ENCODE measurements at regions not wholly inside any gene's neighbourhood (a gene's known extent, or its start where the extent isn't known, plus 50 kb on each side); places are given as distances from the start of the nearest gene placed in this dataset.

DNA sequence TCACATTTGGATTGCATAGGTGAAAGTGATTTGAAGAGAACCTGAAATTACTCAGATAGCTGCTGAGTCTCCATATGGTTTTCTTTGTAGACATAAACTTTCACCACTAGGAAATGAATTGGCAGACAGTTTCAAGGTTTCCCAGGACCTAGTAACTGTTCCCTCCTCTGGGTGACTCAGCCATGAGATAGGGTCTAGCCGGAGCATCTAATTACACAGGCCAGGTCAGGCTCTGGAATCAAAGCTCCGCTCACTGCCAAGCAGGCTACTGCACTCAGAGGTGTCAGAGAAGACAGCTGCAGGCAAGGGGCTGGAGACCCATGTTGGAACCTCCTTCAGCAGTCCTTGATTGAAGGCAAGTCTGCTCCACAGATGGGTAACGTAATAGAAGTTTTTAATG is 429.2 kb downstream of the TNS1 start (continued):
- TF ChIP-seq JUNB (IDR thresholded peaks at IDR 0.05; ENCODE audit: unreplicated experiment) = no peak
- TF ChIP-seq STAT1 (IDR thresholded peaks at IDR 0.05; ENCODE audit: unreplicated experiment) = no peak

DNA sequence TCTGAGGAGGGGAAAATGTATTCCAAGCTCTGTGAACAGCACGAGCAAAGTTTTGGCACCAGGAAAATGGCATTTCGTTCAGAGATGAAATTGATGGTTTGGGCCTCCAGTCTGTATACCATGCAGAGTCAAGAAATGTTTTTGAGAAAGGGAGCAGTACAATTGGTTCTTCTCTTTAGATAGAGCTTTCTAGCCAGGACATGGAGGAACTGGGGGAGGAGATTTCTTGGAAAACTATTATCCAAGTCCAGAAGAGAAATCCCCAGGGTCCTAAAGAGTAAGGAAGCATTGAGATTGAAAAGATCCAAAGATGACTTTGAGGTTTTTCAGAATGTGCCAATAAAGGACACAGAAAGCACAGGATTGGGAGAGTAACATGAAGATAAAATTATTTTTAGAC is 432.4 kb downstream of the TNS1 start:
- no peaks in the 10 kb centered on the region for H3K4me1 ChIP-seq (ENCODE audit: insufficient read depth)
- H2AFZ ChIP-seq = no peak overlapping the region
- no peaks in the 10 kb centered on the region for H3K4me1 Mint-ChIP-seq
- no peak overlapping the region for H3K4me3 ChIP-seq
- peaks cover 24% of the 10 kb centered on the region for H3K9me2 ChIP-seq (ENCODE audit: insufficient read depth)
- H3K36me3 Mint-ChIP-seq (ENCODE audit: low read depth) = no peaks in the 10 kb centered on the region
- H3K27ac ChIP-seq (ENCODE audit: low read depth) = no peak overlapping the region
- H3K4me3 Mint-ChIP-seq = no peak overlapping the region
- no peak for DNase-seq (ENCODE audit: low spot score)
- no peak for ATAC-seq
- H3K9me3 Mint-ChIP-seq = no peaks in the 10 kb centered on the region
- H3K27me3 Mint-ChIP-seq (ENCODE audit: insufficient read depth, low read depth, poor library complexity) = peaks cover 5% of the 10 kb centered on the region
- no peak overlapping the region for H3K27ac Mint-ChIP-seq
- no peak overlapping the region for H3K4me2 ChIP-seq
- H3F3A ChIP-seq (replicated peaks; ENCODE audit: low read depth) = no peaks in the 10 kb centered on the region
- no peaks in the 10 kb centered on the region for H3K79me2 ChIP-seq (replicated peaks; ENCODE audit: insufficient read depth)
- H3K27me3 ChIP-seq (ENCODE audit: insufficient read depth) = no peaks in the 10 kb centered on the region
- no peaks in the 10 kb centered on the region for H4K20me1 ChIP-seq (replicated peaks; ENCODE audit: insufficient read depth)
- H3K36me3 ChIP-seq (ENCODE audit: insufficient read depth) = no peaks in the 10 kb centered on the region
- TF ChIP-seq NANOG (IDR thresholded peaks at IDR 0.05; ENCODE audit: borderline replicate concordance) = no peak
- TF ChIP-seq, protein P1, sequence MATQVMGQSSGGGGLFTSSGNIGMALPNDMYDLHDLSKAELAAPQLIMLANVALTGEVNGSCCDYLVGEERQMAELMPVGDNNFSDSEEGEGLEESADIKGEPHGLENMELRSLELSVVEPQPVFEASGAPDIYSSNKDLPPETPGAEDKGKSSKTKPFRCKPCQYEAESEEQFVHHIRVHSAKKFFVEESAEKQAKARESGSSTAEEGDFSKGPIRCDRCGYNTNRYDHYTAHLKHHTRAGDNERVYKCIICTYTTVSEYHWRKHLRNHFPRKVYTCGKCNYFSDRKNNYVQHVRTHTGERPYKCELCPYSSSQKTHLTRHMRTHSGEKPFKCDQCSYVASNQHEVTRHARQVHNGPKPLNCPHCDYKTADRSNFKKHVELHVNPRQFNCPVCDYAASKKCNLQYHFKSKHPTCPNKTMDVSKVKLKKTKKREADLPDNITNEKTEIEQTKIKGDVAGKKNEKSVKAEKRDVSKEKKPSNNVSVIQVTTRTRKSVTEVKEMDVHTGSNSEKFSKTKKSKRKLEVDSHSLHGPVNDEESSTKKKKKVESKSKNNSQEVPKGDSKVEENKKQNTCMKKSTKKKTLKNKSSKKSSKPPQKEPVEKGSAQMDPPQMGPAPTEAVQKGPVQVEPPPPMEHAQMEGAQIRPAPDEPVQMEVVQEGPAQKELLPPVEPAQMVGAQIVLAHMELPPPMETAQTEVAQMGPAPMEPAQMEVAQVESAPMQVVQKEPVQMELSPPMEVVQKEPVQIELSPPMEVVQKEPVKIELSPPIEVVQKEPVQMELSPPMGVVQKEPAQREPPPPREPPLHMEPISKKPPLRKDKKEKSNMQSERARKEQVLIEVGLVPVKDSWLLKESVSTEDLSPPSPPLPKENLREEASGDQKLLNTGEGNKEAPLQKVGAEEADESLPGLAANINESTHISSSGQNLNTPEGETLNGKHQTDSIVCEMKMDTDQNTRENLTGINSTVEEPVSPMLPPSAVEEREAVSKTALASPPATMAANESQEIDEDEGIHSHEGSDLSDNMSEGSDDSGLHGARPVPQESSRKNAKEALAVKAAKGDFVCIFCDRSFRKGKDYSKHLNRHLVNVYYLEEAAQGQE (IDR thresholded peaks at IDR 0.05; ENCODE audit: unreplicated experiment) = no peak
- TF ChIP-seq, protein P2, sequence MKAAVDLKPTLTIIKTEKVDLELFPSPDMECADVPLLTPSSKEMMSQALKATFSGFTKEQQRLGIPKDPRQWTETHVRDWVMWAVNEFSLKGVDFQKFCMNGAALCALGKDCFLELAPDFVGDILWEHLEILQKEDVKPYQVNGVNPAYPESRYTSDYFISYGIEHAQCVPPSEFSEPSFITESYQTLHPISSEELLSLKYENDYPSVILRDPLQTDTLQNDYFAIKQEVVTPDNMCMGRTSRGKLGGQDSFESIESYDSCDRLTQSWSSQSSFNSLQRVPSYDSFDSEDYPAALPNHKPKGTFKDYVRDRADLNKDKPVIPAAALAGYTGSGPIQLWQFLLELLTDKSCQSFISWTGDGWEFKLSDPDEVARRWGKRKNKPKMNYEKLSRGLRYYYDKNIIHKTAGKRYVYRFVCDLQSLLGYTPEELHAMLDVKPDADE (IDR thresholded peaks at IDR 0.05) = no peak
- no peak for TF ChIP-seq POLR2AphosphoS5 (IDR thresholded peaks at IDR 0.05; ENCODE audit: low read depth)
- no peak for TF ChIP-seq CTCF (conservative IDR thresholded peaks at IDR 0.05; ENCODE audit: low read depth in 2 of 2)
- no peak for TF ChIP-seq EZH2phosphoT487 (IDR thresholded peaks at IDR 0.05; ENCODE audit: unreplicated experiment)
